GM23338 (cell line): ENCODE measurements at regions not wholly inside any gene's neighbourhood (a gene's known extent, or its start where the extent isn't known, plus 50 kb on each side); places are given as distances from the start of the nearest gene placed in this dataset.

Source experiments
- ATAC-seq: fragments of 200-7000 bp; cut with Tn5 transposase; 3 replicates; pipeline ENCODE4 v1.9.1; 2020
- DNase-seq: peaks from one replicate; pipeline ENCODE4 v3.0.0-alpha.2; 2015; ENCODE audit warnings: low spot score
- H2AFZ ChIP-seq: fragments of 200-600 bp; sonication (generic); 2 replicates; pipeline ENCODE4 v1.8.0; 2016; ENCODE audit warnings: antibody characterized with exemption, mild to moderate bottlenecking, moderate library complexity
- H3F3A ChIP-seq: fragments of 200-600 bp; sonication (generic); replicated peaks from 2 replicates; pipeline ENCODE4 v1.8.0; 2017; ENCODE audit warnings: antibody characterized with exemption, mixed run types, low read depth
- H3K27ac ChIP-seq: fragments of 200-600 bp; sonication (generic); 2 replicates; pipeline ENCODE4 v1.6.1; 2016; ENCODE audit warnings: low read depth
- H3K27me3 ChIP-seq: fragments of 200-600 bp; sonication (generic); 2 replicates; pipeline ENCODE4 v1.8.0; 2016; ENCODE audit warnings: mild to moderate bottlenecking, mixed run types, moderate library complexity; ENCODE audit not compliant: insufficient read depth
- H3K36me3 ChIP-seq: fragments of 200-600 bp; sonication (generic); 2 replicates; pipeline ENCODE4 v1.8.0; 2016; ENCODE audit warnings: mild to moderate bottlenecking; ENCODE audit not compliant: insufficient read depth
- H3K4me1 ChIP-seq: fragments of 200-600 bp; sonication (generic); 2 replicates; pipeline ENCODE4 v1.8.0; 2016; ENCODE audit warnings: mild to moderate bottlenecking, moderate library complexity; ENCODE audit not compliant: insufficient read depth
- H3K4me2 ChIP-seq: fragments of 200-600 bp; sonication (generic); 2 replicates; pipeline ENCODE4 v1.7.1; 2017; ENCODE audit warnings: mixed run types
- H3K4me3 ChIP-seq: fragments of 200-600 bp; sonication (generic); 2 replicates; pipeline ENCODE4 v1.6.1; 2016; ENCODE audit warnings: mixed run types
- H3K79me2 ChIP-seq: fragments of 200-600 bp; sonication (generic); replicated peaks from 2 replicates; pipeline ENCODE4 v1.8.0; 2017; ENCODE audit warnings: mild to moderate bottlenecking; ENCODE audit not compliant: insufficient read depth
- H3K9me2 ChIP-seq: fragments of 200-600 bp; sonication (generic); 2 replicates; pipeline ENCODE4 v1.8.0; 2017; ENCODE audit not compliant: insufficient read depth
- H4K20me1 ChIP-seq: fragments of 200-600 bp; sonication (generic); replicated peaks from 2 replicates; pipeline ENCODE4 v1.8.0; 2017; ENCODE audit warnings: mild to moderate bottlenecking; ENCODE audit not compliant: insufficient read depth
- H3K27ac Mint-ChIP-seq: 2 replicates; pipeline ENCODE4 v1.8.0; 2020; ENCODE audit warnings: inconsistent platforms, mild to moderate bottlenecking, moderate library complexity, mixed read lengths
- H3K27me3 Mint-ChIP-seq: 3 replicates; pipeline ENCODE4 v1.8.0; 2022; ENCODE audit warnings: low read depth, mild to moderate bottlenecking, moderate library complexity, mixed read lengths, inconsistent platforms; ENCODE audit not compliant: insufficient read depth, poor library complexity
- H3K36me3 Mint-ChIP-seq: 3 replicates; pipeline ENCODE4 v1.8.0; 2021; ENCODE audit warnings: low read depth, mild to moderate bottlenecking, inconsistent platforms, moderate library complexity, mixed read lengths
- H3K4me1 Mint-ChIP-seq: 3 replicates; pipeline ENCODE4 v1.8.0; 2020; ENCODE audit warnings: mild to moderate bottlenecking, inconsistent platforms, mixed read lengths
- H3K4me3 Mint-ChIP-seq: 3 replicates; pipeline ENCODE4 v1.8.0; 2021; ENCODE audit warnings: moderate library complexity, mild to moderate bottlenecking, inconsistent platforms, mixed read lengths
- H3K9me3 Mint-ChIP-seq: 3 replicates; pipeline ENCODE4 v1.8.0; 2020; ENCODE audit warnings: moderate library complexity, mild to moderate bottlenecking, inconsistent platforms, mixed read lengths
- CREB1 ChIP-seq: fragments of 250-450 bp; sonication (Bioruptor Pico); IDR thresholded peaks from 2 replicates; pipeline ENCODE4 v1.5.0; 2020; ENCODE audit warnings: low read depth, mild to moderate bottlenecking, moderate library complexity
- EZH2 ChIP-seq: fragments of 200-600 bp; sonication (generic); IDR thresholded peaks from one replicate; pipeline ENCODE4 v1.8.0; 2017; ENCODE audit warnings: antibody characterized with exemption, mild to moderate bottlenecking, low read depth; ENCODE audit not compliant: unreplicated experiment
- EZH2phosphoT487 ChIP-seq: fragments of 200-600 bp; sonication (generic); IDR thresholded peaks from one replicate; pipeline ENCODE4 v1.8.1; 2018; ENCODE audit warnings: antibody characterized with exemption; ENCODE audit not compliant: unreplicated experiment
- JUNB ChIP-seq: IDR thresholded peaks from one replicate; pipeline ENCODE4 v1.6.1; 2016; ENCODE audit warnings: antibody characterized with exemption; ENCODE audit not compliant: unreplicated experiment
- NANOG ChIP-seq: IDR thresholded peaks from 2 replicates; pipeline ENCODE4 v1.6.1; 2016; ENCODE audit warnings: antibody characterized with exemption, borderline replicate concordance
- POLR2AphosphoS5 ChIP-seq: IDR thresholded peaks from 2 replicates; pipeline ENCODE4 v1.6.1; 2016; ENCODE audit warnings: antibody characterized with exemption, low read depth
- STAT1 ChIP-seq: IDR thresholded peaks from one replicate; pipeline ENCODE4 v1.6.1; 2016; ENCODE audit warnings: antibody characterized with exemption; ENCODE audit not compliant: unreplicated experiment
- ZNF114 ChIP-seq: fragments of 250-450 bp; sonication (Bioruptor Pico); IDR thresholded peaks from 2 replicates; pipeline ENCODE4 v1.5.0; 2020; ENCODE audit warnings: mild to moderate bottlenecking, moderate library complexity
- ZNF331 ChIP-seq: fragments of 250-450 bp; sonication (Bioruptor Pico); IDR thresholded peaks from 2 replicates; pipeline ENCODE4 v1.5.0; 2020; ENCODE audit warnings: low read depth, mild to moderate bottlenecking, moderate library complexity
- TF ChIP-seq, protein P1 (sequence below): fragments of 250-450 bp; sonication (Bioruptor Pico); IDR thresholded peaks from 2 replicates; pipeline ENCODE4 v1.5.0; 2020; ENCODE audit warnings: mild to moderate bottlenecking, moderate library complexity
- TF ChIP-seq, protein P2 (sequence below): IDR thresholded peaks from one replicate; pipeline ENCODE4 v1.6.1; 2018; ENCODE audit warnings: antibody characterized with exemption; ENCODE audit not compliant: unreplicated experiment
- TF ChIP-seq, protein P3 (sequence below), 2 experiments: fragments of 200-600 bp in 1 of 2; sonication (generic) in 1 of 2; conservative IDR thresholded peaks; 2 replicates each; pipeline versions ENCODE4 v1.5.1 to v1.6.1; 2016 to 2017; ENCODE audit warnings: antibody characterized with exemption in 2 of 2, low read depth in 2 of 2, mild to moderate bottlenecking in 2 of 2, moderate library complexity in 1 of 2
- TF ChIP-seq, protein P4 (sequence below): IDR thresholded peaks from 2 replicates; pipeline ENCODE4 v1.6.1; 2016; ENCODE audit warnings: antibody characterized with exemption

DNA sequence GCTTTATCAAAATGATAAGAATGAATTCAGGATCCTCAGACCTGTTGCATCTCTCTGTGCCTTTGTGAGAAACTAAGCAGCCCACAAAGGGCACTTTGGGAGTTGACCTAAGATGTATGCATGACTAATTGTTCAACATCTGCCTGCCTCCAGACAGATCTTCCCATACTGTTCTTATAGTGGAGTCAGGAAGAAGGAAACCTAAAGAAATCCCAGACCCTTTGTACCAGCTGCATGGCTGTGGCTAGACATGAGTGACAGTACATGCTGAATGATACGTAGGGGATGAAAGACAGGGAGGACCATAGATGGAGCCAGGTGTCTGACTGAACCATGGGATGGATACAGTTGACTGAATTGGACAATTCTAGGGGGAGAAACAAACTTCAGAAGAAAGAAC lies 148.7 kb upstream of the PCGF5 start:
- ATAC-seq (no peak), DNase-seq (no peak)
- no peak overlapping the region for H3K4me3 ChIP-seq
- Mint-ChIP-seq H3K4me1 (no peaks in the 10 kb centered on the region), H3K27ac (no peak overlapping the region), H3K9me3 (no peaks in the 10 kb centered on the region), H3K4me3 (no peak overlapping the region), H3K36me3 (no peaks in the 10 kb centered on the region), H3K27me3 (no peaks in the 10 kb centered on the region)
- peaks cover 10% of the 10 kb centered on the region; the same call in 1 of the 2 replicates for H3K9me2 ChIP-seq
- H3K27me3 ChIP-seq: no peaks in the 10 kb centered on the region
- H3K36me3 ChIP-seq: no peaks in the 10 kb centered on the region
- H3K27ac ChIP-seq: no peak overlapping the region
- TF ChIP-seq POLR2AphosphoS5 (no peak), NANOG (no peak), ZNF114 (no peak), JUNB (no peak), CREB1 (CRISPR knock-in tag) (no peak), EZH2 (no peak), STAT1 (no peak), ZNF331 (CRISPR knock-in tag) (no peak), EZH2phosphoT487 (no peak)
- TF ChIP-seq, protein P1, sequence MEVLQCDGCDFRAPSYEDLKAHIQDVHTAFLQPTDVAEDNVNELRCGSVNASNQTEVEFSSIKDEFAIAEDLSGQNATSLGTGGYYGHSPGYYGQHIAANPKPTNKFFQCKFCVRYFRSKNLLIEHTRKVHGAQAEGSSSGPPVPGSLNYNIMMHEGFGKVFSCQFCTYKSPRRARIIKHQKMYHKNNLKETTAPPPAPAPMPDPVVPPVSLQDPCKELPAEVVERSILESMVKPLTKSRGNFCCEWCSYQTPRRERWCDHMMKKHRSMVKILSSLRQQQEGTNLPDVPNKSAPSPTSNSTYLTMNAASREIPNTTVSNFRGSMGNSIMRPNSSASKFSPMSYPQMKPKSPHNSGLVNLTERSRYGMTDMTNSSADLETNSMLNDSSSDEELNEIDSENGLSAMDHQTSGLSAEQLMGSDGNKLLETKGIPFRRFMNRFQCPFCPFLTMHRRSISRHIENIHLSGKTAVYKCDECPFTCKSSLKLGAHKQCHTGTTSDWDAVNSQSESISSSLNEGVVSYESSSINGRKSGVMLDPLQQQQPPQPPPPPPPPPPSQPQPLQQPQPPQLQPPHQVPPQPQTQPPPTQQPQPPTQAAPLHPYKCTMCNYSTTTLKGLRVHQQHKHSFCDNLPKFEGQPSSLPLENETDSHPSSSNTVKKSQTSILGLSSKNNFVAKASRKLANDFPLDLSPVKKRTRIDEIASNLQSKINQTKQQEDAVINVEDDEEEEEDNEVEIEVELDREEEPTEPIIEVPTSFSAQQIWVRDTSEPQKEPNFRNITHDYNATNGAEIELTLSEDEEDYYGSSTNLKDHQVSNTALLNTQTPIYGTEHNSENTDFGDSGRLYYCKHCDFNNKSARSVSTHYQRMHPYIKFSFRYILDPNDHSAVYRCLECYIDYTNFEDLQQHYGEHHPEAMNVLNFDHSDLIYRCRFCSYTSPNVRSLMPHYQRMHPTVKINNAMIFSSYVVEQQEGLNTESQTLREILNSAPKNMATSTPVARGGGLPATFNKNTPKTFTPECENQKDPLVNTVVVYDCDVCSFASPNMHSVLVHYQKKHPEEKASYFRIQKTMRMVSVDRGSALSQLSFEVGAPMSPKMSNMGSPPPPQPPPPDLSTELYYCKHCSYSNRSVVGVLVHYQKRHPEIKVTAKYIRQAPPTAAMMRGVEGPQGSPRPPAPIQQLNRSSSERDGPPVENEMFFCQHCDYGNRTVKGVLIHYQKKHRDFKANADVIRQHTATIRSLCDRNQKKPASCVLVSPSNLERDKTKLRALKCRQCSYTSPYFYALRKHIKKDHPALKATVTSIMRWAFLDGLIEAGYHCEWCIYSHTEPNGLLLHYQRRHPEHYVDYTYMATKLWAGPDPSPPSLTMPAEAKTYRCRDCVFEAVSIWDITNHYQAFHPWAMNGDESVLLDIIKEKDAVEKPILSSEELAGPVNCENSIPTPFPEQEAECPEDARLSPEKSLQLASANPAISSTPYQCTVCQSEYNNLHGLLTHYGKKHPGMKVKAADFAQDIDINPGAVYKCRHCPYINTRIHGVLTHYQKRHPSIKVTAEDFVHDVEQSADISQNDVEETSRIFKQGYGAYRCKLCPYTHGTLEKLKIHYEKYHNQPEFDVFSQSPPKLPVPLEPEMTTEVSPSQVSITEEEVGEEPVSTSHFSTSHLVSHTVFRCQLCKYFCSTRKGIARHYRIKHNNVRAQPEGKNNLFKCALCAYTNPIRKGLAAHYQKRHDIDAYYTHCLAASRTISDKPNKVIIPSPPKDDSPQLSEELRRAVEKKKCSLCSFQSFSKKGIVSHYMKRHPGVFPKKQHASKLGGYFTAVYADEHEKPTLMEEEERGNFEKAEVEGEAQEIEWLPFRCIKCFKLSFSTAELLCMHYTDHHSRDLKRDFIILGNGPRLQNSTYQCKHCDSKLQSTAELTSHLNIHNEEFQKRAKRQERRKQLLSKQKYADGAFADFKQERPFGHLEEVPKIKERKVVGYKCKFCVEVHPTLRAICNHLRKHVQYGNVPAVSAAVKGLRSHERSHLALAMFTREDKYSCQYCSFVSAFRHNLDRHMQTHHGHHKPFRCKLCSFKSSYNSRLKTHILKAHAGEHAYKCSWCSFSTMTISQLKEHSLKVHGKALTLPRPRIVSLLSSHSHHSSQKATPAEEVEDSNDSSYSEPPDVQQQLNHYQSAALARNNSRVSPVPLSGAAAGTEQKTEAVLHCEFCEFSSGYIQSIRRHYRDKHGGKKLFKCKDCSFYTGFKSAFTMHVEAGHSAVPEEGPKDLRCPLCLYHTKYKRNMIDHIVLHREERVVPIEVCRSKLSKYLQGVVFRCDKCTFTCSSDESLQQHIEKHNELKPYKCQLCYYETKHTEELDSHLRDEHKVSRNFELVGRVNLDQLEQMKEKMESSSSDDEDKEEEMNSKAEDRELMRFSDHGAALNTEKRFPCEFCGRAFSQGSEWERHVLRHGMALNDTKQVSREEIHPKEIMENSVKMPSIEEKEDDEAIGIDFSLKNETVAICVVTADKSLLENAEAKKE (CRISPR knock-in tag): no peak
- TF ChIP-seq, protein P2, sequence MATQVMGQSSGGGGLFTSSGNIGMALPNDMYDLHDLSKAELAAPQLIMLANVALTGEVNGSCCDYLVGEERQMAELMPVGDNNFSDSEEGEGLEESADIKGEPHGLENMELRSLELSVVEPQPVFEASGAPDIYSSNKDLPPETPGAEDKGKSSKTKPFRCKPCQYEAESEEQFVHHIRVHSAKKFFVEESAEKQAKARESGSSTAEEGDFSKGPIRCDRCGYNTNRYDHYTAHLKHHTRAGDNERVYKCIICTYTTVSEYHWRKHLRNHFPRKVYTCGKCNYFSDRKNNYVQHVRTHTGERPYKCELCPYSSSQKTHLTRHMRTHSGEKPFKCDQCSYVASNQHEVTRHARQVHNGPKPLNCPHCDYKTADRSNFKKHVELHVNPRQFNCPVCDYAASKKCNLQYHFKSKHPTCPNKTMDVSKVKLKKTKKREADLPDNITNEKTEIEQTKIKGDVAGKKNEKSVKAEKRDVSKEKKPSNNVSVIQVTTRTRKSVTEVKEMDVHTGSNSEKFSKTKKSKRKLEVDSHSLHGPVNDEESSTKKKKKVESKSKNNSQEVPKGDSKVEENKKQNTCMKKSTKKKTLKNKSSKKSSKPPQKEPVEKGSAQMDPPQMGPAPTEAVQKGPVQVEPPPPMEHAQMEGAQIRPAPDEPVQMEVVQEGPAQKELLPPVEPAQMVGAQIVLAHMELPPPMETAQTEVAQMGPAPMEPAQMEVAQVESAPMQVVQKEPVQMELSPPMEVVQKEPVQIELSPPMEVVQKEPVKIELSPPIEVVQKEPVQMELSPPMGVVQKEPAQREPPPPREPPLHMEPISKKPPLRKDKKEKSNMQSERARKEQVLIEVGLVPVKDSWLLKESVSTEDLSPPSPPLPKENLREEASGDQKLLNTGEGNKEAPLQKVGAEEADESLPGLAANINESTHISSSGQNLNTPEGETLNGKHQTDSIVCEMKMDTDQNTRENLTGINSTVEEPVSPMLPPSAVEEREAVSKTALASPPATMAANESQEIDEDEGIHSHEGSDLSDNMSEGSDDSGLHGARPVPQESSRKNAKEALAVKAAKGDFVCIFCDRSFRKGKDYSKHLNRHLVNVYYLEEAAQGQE: no peak
- TF ChIP-seq, protein P3, sequence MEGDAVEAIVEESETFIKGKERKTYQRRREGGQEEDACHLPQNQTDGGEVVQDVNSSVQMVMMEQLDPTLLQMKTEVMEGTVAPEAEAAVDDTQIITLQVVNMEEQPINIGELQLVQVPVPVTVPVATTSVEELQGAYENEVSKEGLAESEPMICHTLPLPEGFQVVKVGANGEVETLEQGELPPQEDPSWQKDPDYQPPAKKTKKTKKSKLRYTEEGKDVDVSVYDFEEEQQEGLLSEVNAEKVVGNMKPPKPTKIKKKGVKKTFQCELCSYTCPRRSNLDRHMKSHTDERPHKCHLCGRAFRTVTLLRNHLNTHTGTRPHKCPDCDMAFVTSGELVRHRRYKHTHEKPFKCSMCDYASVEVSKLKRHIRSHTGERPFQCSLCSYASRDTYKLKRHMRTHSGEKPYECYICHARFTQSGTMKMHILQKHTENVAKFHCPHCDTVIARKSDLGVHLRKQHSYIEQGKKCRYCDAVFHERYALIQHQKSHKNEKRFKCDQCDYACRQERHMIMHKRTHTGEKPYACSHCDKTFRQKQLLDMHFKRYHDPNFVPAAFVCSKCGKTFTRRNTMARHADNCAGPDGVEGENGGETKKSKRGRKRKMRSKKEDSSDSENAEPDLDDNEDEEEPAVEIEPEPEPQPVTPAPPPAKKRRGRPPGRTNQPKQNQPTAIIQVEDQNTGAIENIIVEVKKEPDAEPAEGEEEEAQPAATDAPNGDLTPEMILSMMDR (conservative IDR thresholded peaks at IDR 0.05; ENCODE audit: low read depth in 2 of 2): no peak
- TF ChIP-seq, protein P4, sequence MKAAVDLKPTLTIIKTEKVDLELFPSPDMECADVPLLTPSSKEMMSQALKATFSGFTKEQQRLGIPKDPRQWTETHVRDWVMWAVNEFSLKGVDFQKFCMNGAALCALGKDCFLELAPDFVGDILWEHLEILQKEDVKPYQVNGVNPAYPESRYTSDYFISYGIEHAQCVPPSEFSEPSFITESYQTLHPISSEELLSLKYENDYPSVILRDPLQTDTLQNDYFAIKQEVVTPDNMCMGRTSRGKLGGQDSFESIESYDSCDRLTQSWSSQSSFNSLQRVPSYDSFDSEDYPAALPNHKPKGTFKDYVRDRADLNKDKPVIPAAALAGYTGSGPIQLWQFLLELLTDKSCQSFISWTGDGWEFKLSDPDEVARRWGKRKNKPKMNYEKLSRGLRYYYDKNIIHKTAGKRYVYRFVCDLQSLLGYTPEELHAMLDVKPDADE: no peak
- no peak overlapping the region for H3K4me2 ChIP-seq
- H2AFZ ChIP-seq: no peak overlapping the region
- no peaks in the 10 kb centered on the region for H3K79me2 ChIP-seq
- no peaks in the 10 kb centered on the region for H3F3A ChIP-seq
- H4K20me1 ChIP-seq: no peaks in the 10 kb centered on the region
- no peaks in the 10 kb centered on the region for H3K4me1 ChIP-seq
